WTC11 (cell line): ENCODE measurements at regions not wholly inside any gene's neighbourhood (a gene's known extent, or its start where the extent isn't known, plus 50 kb on each side); places are given as distances from the start of the nearest gene placed in this dataset.

Experiments used
- ATAC-seq: fragments of 200-7000 bp; cut with Tn5 transposase; 2 replicates; pipeline ENCODE4 v1.10.0; 2021; ENCODE audit warnings: mild to moderate bottlenecking, moderate library complexity
- CTCF ChIA-PET: fragments of 300-600 bp; sonication (Branson Sonifier 250); formaldehyde crosslinking; loops from one replicate; lab custom pipeline; 2021; ENCODE audit warnings: antibody characterized with exemption; lab: Charles Lee
- POLR2A ChIA-PET: fragments of 350-600 bp; sonication (Branson Sonifier 250); formaldehyde crosslinking; loops from one replicate; lab custom pipeline; 2021; ENCODE audit warnings: antibody characterized with exemption; lab: Charles Lee
- DNase-seq: peaks from one replicate; pipeline ENCODE4 v3.0.0; 2021; ENCODE audit warnings: low spot score
- H3K27ac Mint-ChIP-seq: 2 replicates; pipeline ENCODE4 v1.8.0; 2021; ENCODE audit warnings: mixed read lengths
- H3K27me3 Mint-ChIP-seq: 2 replicates; pipeline ENCODE4 v1.8.0; 2021; ENCODE audit warnings: low read depth, mild to moderate bottlenecking, moderate library complexity, mixed read lengths
- H3K36me3 Mint-ChIP-seq: 2 replicates; pipeline ENCODE4 v1.8.0; 2021; ENCODE audit warnings: mixed read lengths
- H3K4me1 Mint-ChIP-seq: 2 replicates; pipeline ENCODE4 v1.8.0; 2022; ENCODE audit warnings: mixed read lengths
- H3K4me3 Mint-ChIP-seq: 2 replicates; pipeline ENCODE4 v1.8.0; 2021; ENCODE audit warnings: mild to moderate bottlenecking, moderate library complexity, mixed read lengths
- H3K9me3 Mint-ChIP-seq: 2 replicates; pipeline ENCODE4 v1.8.0; 2021; ENCODE audit warnings: mixed read lengths
- ATF3 ChIP-seq: sonication (generic); formaldehyde crosslinking; conservative IDR thresholded peaks from 2 replicates; pipeline ENCODE4 v1.8.1; 2022; ENCODE audit warnings: mild to moderate bottlenecking, missing genetic modification reagents
- CDX4 ChIP-seq: fragments of 250-450 bp; sonication (Bioruptor Pico); IDR thresholded peaks from 2 replicates; pipeline ENCODE4 v1.9.0; 2021; ENCODE audit warnings: moderate library complexity, mild to moderate bottlenecking, inconsistent platforms, borderline replicate concordance
- ELF4 ChIP-seq: sonication (generic); formaldehyde crosslinking; IDR thresholded peaks from 2 replicates; pipeline ENCODE4 v1.8.1; 2022; ENCODE audit warnings: low read depth, mild to moderate bottlenecking, moderate library complexity, missing genetic modification reagents
- FOXJ3 ChIP-seq: sonication (generic); formaldehyde crosslinking; IDR thresholded peaks from 2 replicates; pipeline ENCODE4 v1.9.0; 2021; ENCODE audit warnings: missing genetic modification reagents, mild to moderate bottlenecking, borderline replicate concordance
- FOXK1 ChIP-seq: sonication (generic); formaldehyde crosslinking; IDR thresholded peaks from 2 replicates; pipeline ENCODE4 v1.8.0; 2022; ENCODE audit warnings: mild to moderate bottlenecking, moderate library complexity, missing genetic modification reagents
- FOXP4 ChIP-seq: sonication (generic); formaldehyde crosslinking; IDR thresholded peaks from 2 replicates; pipeline ENCODE4 v1.8.0; 2022; ENCODE audit warnings: mild to moderate bottlenecking, missing genetic modification reagents
- KAT7 ChIP-seq: sonication (generic); formaldehyde crosslinking; IDR thresholded peaks from 2 replicates; pipeline ENCODE4 v1.8.1; 2023; ENCODE audit warnings: missing genetic modification reagents, mild to moderate bottlenecking, borderline replicate concordance
- MXD4 ChIP-seq: fragments of 250-450 bp; sonication (Bioruptor Pico); IDR thresholded peaks from 2 replicates; pipeline ENCODE4 v1.8.0; 2021; ENCODE audit warnings: mild to moderate bottlenecking, moderate library complexity, borderline replicate concordance
- MYBL2 ChIP-seq: sonication (generic); formaldehyde crosslinking; IDR thresholded peaks from 2 replicates; pipeline ENCODE4 v1.8.1; 2023; ENCODE audit warnings: mild to moderate bottlenecking, moderate library complexity, missing genetic modification reagents
- NR2C2 ChIP-seq: sonication (generic); formaldehyde crosslinking; IDR thresholded peaks from 2 replicates; pipeline ENCODE4 v1.8.0; 2022; ENCODE audit warnings: mild to moderate bottlenecking, missing genetic modification reagents
- PRDM15 ChIP-seq: sonication (generic); formaldehyde crosslinking; IDR thresholded peaks from 2 replicates; pipeline ENCODE4 v1.8.0; 2022; ENCODE audit warnings: missing genetic modification reagents
- RORB ChIP-seq: fragments of 250-450 bp; sonication (Bioruptor Pico); IDR thresholded peaks from 2 replicates; pipeline ENCODE4 v1.9.0; 2021; ENCODE audit warnings: mild to moderate bottlenecking
- SMAD3 ChIP-seq: sonication (generic); formaldehyde crosslinking; IDR thresholded peaks from 2 replicates; pipeline ENCODE4 v1.8.0; 2022; ENCODE audit warnings: missing genetic modification reagents, mild to moderate bottlenecking, borderline replicate concordance
- SP1 ChIP-seq: sonication (generic); formaldehyde crosslinking; conservative IDR thresholded peaks from 2 replicates; pipeline ENCODE4 v1.8.1; 2022; ENCODE audit warnings: missing genetic modification reagents
- TEAD4 ChIP-seq: sonication (generic); formaldehyde crosslinking; IDR thresholded peaks from 2 replicates; pipeline ENCODE4 v1.8.0; 2022; ENCODE audit warnings: mild to moderate bottlenecking, missing genetic modification reagents
- USF1 ChIP-seq: sonication (generic); formaldehyde crosslinking; IDR thresholded peaks from 2 replicates; pipeline ENCODE4 v1.8.0; 2022; ENCODE audit warnings: mild to moderate bottlenecking, missing genetic modification reagents
- ZBTB43 ChIP-seq: sonication (generic); formaldehyde crosslinking; IDR thresholded peaks from 2 replicates; pipeline ENCODE4 v1.8.1; 2023; ENCODE audit warnings: mild to moderate bottlenecking, missing genetic modification reagents
- ZNF138 ChIP-seq: sonication (generic); formaldehyde crosslinking; conservative IDR thresholded peaks from 2 replicates; pipeline ENCODE4 v1.8.1; 2022; ENCODE audit warnings: mild to moderate bottlenecking, moderate library complexity, missing genetic modification reagents
- ZNF416 ChIP-seq: fragments of 250-450 bp; sonication (Bioruptor Pico); IDR thresholded peaks from 2 replicates; pipeline ENCODE4 v1.9.0; 2021; ENCODE audit warnings: mild to moderate bottlenecking, inconsistent platforms
- ZNF512 ChIP-seq: sonication (generic); formaldehyde crosslinking; IDR thresholded peaks from 2 replicates; pipeline ENCODE4 v1.8.1; 2022; ENCODE audit warnings: missing genetic modification reagents, borderline replicate concordance

- Mint-ChIP-seq H3K27me3 (no peaks in the 10 kb centered on the region), H3K4me1 (peaks cover 25% of the 10 kb centered on the region), H3K9me3 (no peaks in the 10 kb centered on the region)
- no peak for TF ChIP-seq USF1 (CRISPR knock-in tag)
- no peak for TF ChIP-seq FOXJ3 (CRISPR knock-in tag)
- TF ChIP-seq SMAD3, result no peak
- TF ChIP-seq RORB, result no peak
- no peak for TF ChIP-seq ZNF512 (CRISPR knock-in tag)
- no peak for TF ChIP-seq PRDM15
- no peak for TF ChIP-seq MXD4 (CRISPR knock-in tag)
- TF ChIP-seq TEAD4 (CRISPR knock-in tag), result no peak
- no peak for TF ChIP-seq ZNF138 (CRISPR knock-in tag)
- no peak for TF ChIP-seq NR2C2 (CRISPR knock-in tag)
- no peak for TF ChIP-seq FOXP4 (CRISPR knock-in tag)
- TF ChIP-seq FOXK1 (CRISPR knock-in tag), result no peak
- TF ChIP-seq ATF3 (CRISPR knock-in tag), result no peak
- TF ChIP-seq CDX4 (CRISPR knock-in tag), result no peak
- no peak for TF ChIP-seq KAT7
- TF ChIP-seq ZBTB43 (CRISPR knock-in tag), result no peak
- no peak for TF ChIP-seq ZNF416 (CRISPR knock-in tag)
- no peak for TF ChIP-seq SP1 (CRISPR knock-in tag)
- no peak for TF ChIP-seq MYBL2 (CRISPR knock-in tag)
- TF ChIP-seq ELF4 (CRISPR knock-in tag), result no peak
- TF ChIP-seq, all 79 proteins: peak for 0
- ATAC-seq, result no peak
- Mint-ChIP-seq H3K4me3 (no peak overlapping the region), H3K27ac (no peak overlapping the region), H3K36me3 (no peaks in the 10 kb centered on the region)
- DNase-seq, result no peak
- POLR2A ChIA-PET, result no interaction called here
- CTCF ChIA-PET, result no interaction called here
Measured at GRCh38 chr3:196140224-196140623, 58.3 kb upstream of the TFRC start.
